PC-9 (cell line): ENCODE measurements at regions not wholly inside any gene's neighbourhood (a gene's known extent, or its start where the extent isn't known, plus 50 kb on each side); places are given as distances from the start of the nearest gene placed in this dataset.

Experiments
- EZH2 ChIP-seq: fragments of 200-600 bp; sonication (generic); IDR thresholded peaks from 2 replicates; pipeline ENCODE4 v1.8.0; 2017; ENCODE audit warnings: antibody characterized with exemption, low read depth
- TF ChIP-seq, protein P1 (sequence below): fragments of 200-600 bp; sonication (generic); conservative IDR thresholded peaks from 2 replicates; pipeline ENCODE4 v1.6.1; 2017; ENCODE audit warnings: mixed run types, antibody characterized with exemption, mild to moderate bottlenecking, moderate library complexity

DNA sequence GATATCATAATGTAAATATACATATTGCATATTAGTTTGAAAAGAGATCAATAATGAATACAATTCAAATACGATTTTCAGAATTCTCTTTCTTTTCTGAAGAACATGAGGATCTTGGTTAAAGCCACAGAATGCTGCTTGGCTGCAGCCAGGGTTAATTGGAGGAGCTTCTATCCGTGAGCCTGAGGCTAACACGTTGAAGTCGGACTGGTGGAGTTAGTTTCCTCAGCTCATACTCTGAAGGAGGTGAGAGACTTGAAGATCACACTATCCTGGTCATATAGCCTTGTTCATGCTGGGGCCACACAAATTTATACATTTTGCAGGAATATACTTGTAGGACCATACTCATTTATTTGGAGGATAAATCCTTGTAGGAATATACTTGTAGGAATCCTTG is 335.8 kb downstream of the TRIB2 start:
- TF ChIP-seq, protein P1, sequence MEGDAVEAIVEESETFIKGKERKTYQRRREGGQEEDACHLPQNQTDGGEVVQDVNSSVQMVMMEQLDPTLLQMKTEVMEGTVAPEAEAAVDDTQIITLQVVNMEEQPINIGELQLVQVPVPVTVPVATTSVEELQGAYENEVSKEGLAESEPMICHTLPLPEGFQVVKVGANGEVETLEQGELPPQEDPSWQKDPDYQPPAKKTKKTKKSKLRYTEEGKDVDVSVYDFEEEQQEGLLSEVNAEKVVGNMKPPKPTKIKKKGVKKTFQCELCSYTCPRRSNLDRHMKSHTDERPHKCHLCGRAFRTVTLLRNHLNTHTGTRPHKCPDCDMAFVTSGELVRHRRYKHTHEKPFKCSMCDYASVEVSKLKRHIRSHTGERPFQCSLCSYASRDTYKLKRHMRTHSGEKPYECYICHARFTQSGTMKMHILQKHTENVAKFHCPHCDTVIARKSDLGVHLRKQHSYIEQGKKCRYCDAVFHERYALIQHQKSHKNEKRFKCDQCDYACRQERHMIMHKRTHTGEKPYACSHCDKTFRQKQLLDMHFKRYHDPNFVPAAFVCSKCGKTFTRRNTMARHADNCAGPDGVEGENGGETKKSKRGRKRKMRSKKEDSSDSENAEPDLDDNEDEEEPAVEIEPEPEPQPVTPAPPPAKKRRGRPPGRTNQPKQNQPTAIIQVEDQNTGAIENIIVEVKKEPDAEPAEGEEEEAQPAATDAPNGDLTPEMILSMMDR = no peak
- no peak for TF ChIP-seq EZH2
